ENCODE measurements at regions not wholly inside any gene's neighbourhood (a gene's known extent, or its start where the extent isn't known, plus 50 kb on each side); places are given as distances from the start of the nearest gene placed in this dataset.

- TF ChIP-seq CTCF (IDR thresholded peaks at IDR 0.05; ENCODE audit: low read depth, low read length, poor library complexity, severe bottlenecking) (no peak), EZH2phosphoT487 (IDR thresholded peaks at IDR 0.05; ENCODE audit: borderline replicate concordance, low read length) (no peak)
These were observed 931.5 kb downstream of the TYW1 start for GRCh38 chr7:67928141-67928540.

All from DOHH2 (cell line).